ENCODE measurements at regions not wholly inside any gene's neighbourhood (a gene's known extent, or its start where the extent isn't known, plus 50 kb on each side); places are given as distances from the start of the nearest gene placed in this dataset.
"Not testable (repeated sequence)": the region's sequence is repeated elsewhere in the genome, so short reads cannot be mapped to it uniquely, and the experiment has no call there.

DNA sequence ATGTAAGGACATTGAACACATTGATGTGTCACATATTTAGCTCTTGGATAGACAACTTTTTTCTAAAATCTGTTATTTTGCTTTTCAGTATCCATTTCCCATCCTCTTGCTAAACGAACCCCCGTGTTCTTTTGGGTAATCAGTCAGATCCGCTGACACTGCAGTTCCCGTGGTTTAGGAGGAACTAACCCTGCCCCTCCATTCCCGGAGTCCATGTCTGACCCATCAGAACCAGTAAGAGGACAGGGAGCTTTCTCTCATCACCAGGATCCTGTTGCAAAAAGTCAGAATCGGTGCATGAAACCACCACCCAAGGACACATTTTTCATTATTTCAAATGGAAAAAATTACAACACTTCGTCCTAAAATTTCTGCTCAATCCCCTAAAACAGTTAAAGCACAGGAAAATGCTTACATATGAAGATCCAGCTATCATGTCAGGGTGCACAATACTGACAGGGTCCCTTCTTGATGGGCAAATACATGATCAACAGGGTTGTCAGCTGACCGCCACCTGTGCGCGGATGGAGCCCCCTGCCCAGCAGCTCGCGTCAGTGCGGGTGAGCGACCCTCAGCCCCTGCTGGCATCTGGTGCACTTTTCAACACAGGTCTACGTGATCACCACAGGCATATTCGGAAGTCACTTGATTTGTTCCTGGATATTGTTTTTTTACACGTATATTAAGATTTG is 276.8 kb downstream of the ADGRD1 start:
- no peak for DNase-seq

- DNase-seq = no peak
These were observed 277.6 kb downstream of the ADGRD1 start for GRCh38 chr12:131231032-131231980.

- DNase-seq = no peak
These were observed 278.3 kb downstream of the ADGRD1 start for GRCh38 chr12:131232036-131232435.

- DNase-seq = not testable (repeated sequence)
These were observed 279.2 kb downstream of the ADGRD1 start for GRCh38 chr12:131232872-131233271.

DNA sequence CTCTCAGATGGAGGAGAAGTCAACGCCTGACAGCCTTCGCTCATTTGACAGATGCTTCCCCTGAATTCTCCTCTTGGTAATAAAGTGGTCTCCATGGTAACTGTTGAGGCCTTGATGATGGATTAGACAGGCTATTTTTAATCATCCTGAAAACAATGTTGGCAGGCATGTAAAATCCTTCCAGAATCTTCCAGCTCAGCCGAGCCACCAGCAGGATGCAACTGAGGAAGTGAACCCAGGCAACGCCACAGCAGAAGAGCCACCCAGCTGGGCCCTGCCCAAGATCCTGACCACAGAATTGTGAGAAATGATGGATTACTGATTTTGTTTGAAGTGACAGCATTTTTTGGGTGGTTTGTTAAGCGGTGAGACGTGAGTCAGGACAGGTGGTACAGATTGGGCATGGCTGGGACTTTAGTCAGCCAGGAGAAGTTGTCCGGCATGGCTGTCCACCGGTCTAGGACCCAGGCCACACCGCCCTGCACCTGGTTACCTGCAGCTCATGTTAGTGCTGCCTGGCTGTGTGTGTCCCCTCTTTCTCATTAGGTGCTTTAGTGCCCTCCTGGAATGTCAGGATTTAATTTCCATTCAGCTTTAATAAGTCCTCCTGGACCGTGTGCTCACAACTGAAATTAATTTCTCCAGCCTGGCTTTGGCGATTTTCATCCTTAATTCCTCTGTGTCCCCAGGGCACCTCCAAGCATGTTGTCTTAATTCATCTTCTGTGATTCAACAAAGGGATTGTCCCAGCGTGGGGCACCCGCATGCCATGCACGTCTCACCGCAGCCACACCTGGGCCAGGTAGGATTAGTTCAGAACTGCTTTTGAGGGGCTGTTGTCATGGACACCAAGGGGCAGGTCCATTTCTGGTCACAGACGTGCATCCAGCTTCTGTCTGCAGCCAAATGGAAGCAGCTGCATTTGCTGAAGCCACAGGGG is 280.4 kb downstream of the ADGRD1 start:
- not testable (repeated sequence) for DNase-seq

DNA sequence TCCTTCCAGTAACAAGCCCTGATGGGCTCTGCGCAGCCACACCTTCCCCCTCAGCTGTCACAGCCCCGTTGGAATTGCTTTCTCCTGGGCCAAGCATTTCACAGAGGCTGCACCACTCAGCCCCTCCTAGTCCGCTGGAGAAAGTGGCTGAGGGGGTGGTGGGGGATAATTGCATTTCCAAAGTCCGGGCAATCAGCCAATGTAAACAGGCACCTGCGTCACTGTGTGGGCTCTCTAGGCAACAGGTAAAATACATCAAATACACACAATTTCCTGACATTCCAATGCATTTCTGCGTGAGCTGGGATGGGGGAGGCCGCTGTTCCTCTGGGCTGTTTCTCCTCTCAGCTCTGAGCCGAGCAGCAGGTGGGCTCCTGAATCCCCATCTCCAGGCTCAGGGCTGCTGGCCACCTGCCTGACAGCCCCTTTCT is 281.1 kb downstream of the ADGRD1 start:
- DNase-seq = not testable (repeated sequence)

DNA sequence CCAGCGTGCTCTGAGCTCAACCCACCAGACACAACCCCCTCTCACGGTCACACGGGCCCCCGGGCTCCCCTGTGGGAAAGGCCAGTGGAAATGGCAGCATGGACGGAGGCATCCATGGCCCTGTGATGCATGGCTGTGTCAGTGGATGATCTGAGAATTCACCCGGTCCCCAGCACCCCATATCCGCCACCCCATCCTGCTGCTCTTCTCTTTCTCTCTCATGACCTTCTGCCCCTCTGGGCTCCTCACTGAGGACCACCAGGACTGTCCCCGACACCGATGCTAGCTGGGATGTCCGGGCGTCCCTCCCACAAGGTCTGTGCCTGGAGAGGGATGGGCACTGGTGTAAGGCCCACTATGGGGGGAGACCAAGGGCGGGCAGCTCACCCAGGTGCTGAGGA is 282.2 kb downstream of the ADGRD1 start:
- DNase-seq = no peak

GRCh38 chr12:131239384-131240094 is 285.8 kb downstream of the ADGRD1 start:
- DNase-seq = no peak

DNA sequence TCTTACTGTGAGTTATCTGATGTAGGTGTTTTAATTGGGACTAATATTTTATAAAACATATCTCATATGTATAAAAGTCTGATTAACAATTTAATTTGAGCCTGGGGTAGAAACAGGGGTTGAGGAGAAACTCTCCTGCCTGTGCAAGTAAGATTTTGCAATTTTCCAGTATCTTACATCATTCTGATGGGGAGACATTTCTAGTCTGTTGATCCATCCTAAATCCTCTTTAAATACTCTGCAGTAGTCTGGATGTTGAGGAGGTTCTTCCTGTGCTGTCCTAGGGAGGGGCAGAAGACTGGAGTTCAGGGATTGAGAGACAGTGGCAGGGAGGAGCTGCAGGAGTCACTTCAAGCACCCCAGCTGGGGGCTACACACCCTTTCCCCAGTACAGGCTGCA is 287.8 kb downstream of the ADGRD1 start:
- DNase-seq = no peak

DNA sequence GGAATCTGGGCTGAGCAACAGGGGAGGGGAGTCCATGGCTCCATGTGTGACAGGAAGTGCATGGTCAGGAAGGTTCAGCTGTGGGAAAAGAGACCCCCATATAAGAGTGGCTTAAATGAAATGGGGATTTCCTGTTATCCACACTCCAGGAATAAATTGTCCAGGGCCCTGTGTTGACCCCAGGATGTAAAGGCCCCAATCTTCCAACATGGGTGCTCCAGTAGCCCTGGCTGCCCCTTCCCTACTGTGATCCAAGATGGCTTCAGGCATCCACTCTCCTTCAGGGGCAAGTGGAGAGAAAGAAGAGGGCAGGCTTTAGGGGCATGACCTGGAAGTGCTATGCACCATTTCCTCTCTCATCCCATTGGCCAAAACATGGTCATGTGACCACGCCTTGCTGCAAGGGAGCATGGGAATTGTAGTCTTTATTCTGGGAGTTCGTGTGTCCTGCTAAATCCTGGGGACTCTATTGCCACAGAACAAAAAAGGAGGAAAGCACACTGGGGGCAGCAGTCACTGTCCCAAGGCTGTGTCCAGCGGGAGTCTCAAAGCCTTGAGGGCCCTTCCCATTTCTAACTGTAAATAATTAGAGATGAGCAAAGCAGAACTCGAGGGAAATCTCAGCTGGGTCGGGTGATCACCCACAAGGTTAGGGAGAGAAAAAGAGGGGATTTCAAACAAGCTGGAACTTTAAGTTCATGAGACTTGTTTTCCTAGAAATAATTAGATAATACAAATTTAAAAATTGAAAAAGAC is 289.2 kb downstream of the ADGRD1 start:
- no peak for DNase-seq

- not testable (repeated sequence) for DNase-seq
These were observed 290.5 kb downstream of the ADGRD1 start for GRCh38 chr12:131244157-131244688.

DNA sequence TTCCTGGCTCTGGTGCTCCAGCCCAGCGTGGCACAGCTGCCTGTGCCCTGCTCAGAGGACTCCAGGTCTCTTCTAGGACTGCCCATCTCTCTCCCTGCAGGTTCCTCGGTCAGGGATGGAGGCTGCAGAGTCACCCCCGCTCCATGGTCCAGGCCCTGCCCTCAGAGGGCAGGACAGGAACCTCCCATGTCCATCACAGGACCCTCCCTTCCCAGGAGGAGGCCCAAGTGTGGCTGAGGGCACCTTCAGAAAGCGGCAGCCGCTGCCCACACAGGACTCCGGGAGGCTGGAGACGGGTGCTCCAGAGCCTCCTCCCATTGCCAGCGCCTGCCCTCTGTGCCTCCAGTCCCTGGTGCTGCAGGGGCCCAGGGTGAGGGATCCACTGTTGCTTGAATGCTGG is 291.5 kb downstream of the ADGRD1 start:
- not testable (repeated sequence) for DNase-seq

- DNase-seq = no peak
These were observed 292.1 kb downstream of the ADGRD1 start for GRCh38 chr12:131245564-131246355.

GRCh38 chr12:131247026-131247725 is 293.5 kb downstream of the ADGRD1 start:
- DNase-seq = not testable (repeated sequence)

GRCh38 chr12:131247875-131248274 is 294.2 kb downstream of the ADGRD1 start:
- not testable (repeated sequence) for DNase-seq

DNA sequence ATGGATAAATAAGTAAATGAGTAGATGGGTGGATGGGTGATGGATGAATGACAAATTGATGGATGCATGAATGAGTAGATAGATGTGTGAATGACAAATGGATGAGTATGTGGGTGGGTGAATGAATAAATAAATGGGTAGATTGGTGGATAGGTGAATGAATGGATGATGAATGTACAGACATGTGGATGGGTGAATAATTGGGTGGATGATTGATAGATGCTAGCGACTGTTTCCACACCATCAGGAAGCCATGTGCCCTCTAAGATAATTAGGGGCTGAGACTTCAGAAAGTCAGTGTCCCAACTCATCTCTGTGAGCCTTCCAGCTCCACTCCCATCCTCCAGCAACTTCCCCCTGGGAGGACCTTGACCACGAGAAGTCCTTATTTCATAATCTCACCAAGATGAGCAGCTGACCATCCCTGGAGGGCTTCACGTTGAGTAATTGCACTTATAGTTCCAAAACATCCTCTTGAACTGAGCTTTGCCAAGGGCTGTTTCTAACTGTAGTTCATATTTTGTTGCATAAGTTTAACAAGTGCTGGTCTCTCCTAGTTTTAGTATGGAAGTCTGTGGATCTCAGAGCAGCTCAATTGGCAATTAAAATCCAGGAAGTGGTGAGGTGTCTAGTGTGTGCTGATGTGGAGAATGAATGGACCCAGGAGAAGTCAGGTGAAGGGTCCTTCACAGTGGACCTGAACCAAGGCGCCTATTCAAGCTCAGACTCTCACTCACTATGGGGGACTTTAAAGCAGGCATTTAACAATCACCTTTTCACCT is 295.7 kb downstream of the ADGRD1 start:
- no peak for DNase-seq

DNA sequence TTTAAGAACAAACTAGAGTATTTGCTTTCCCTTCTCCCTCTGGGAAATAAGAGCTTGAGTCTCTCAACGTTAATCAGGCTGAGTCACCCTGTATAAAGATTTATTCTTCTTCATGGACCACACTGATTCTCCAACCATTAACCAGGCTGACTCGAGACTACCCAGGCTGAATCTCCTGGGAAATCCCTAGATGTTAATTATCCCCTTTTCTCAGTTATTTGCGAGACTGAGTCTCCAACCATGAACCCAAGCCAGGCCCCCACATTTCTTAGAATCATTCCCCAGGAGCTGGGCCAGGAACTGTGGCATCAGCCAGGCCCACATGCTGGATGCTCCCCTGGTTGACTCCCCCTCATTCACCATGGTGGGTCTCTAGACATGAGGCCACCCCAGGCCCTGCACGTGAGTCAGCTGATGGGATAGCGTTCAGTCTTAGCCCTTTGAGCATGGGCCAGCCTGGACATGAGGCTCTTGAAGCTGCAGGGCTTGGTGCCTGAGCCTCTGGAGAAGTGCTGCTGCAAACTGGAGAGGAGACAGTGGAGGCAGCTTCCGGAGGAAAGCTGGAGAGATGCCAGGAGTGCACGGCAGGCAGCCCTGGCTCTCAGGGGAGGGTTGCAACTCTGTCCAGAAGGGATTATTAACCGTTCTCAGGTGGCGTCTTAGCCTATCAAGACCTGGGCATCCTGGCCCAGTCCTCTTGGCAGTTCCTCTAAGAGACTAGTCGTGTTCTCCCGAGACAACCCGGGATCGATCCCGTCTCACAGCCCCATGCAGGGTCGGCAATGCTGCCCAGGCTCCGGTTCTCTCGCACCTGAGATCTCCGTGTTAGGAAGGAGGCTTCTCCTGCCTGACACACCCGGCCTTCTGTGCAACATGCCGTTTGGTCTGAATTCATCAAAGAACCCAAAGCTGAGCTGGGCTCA is 296.6 kb downstream of the ADGRD1 start:
- no peak for DNase-seq

DNA sequence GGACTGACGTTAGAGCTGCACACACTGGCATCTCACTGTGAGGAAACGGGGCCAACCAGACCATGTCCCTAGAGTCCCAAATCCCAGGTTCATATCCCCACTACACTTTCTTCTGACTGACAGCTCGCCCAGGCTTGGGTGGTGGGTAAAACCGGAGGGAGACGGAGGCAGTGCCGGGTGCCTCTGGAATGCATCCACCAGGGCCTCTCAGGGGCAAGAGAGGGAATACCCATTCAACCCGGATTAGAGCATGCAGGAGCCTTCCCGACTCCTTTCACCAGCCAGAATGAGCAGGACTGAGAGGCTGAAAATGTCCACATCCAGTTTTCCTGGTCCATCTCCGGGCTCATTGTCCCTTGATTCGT is 297.2 kb downstream of the ADGRD1 start:
- DNase-seq = no peak
